Type B pancreatic cell (in vitro differentiated cells): ENCODE measurements at regions not wholly inside any gene's neighbourhood (a gene's known extent, or its start where the extent isn't known, plus 50 kb on each side); places are given as distances from the start of the nearest gene placed in this dataset.

Experiments
- DNase-seq: peaks from one replicate; pipeline ENCODE4 v3.0.0; 2021; ENCODE audit warnings: mixed read lengths; ENCODE audit not compliant: unreplicated experiment; ENCODE audit errors: extremely low spot score
- H3K27ac Mint-ChIP-seq: 2 replicates; pipeline ENCODE4 v1.8.0; 2021; ENCODE audit warnings: mild to moderate bottlenecking, mixed read lengths
- H3K27me3 Mint-ChIP-seq: 2 replicates; pipeline ENCODE4 v1.8.0; 2021; ENCODE audit warnings: mixed read lengths
- H3K36me3 Mint-ChIP-seq: 2 replicates; pipeline ENCODE4 v1.8.0; 2021; ENCODE audit warnings: mixed read lengths
- H3K4me1 Mint-ChIP-seq: one replicate; pipeline ENCODE4 v1.8.0; 2021; ENCODE audit warnings: mixed read lengths; ENCODE audit not compliant: unreplicated experiment
- H3K4me3 Mint-ChIP-seq: 2 replicates; pipeline ENCODE4 v1.8.0; 2021; ENCODE audit warnings: mild to moderate bottlenecking, mixed read lengths
- H3K9me3 Mint-ChIP-seq: 2 replicates; pipeline ENCODE4 v1.8.0; 2021; ENCODE audit warnings: mixed read lengths
- CTCF ChIP-seq: fragments of 200-600 bp; sonication (generic); conservative IDR thresholded peaks from 2 replicates; pipeline ENCODE4 v1.5.0; 2021; ENCODE audit warnings: antibody characterized with exemption, mild to moderate bottlenecking

- Mint-ChIP-seq H3K9me3 (peaks cover 3% of the 10 kb centered on the region), H3K36me3 (peaks cover 2% of the 10 kb centered on the region), H3K27ac (no peak overlapping the region), H3K4me3 (no peak overlapping the region), H3K27me3 (no peaks in the 10 kb centered on the region), H3K4me1 (peaks cover 9% of the 10 kb centered on the region)
- no peak for TF ChIP-seq CTCF
- no peak for DNase-seq
Observed at GRCh38 chr3:177641206-177641605, 443.9 kb upstream of the TBL1XR1 start.

- H3K27ac Mint-ChIP-seq: no peak overlapping the region
- H3K27me3 Mint-ChIP-seq: no peaks in the 10 kb centered on the region
- no peak for DNase-seq
- no peaks in the 10 kb centered on the region for H3K36me3 Mint-ChIP-seq
- H3K4me3 Mint-ChIP-seq: no peak overlapping the region
- no peaks in the 10 kb centered on the region for H3K9me3 Mint-ChIP-seq
- peaks cover 13% of the 10 kb centered on the region for H3K4me1 Mint-ChIP-seq
- no peak for TF ChIP-seq CTCF
Observed at GRCh38 chr3:177642042-177642803, 444.9 kb upstream of the TBL1XR1 start.

GRCh38 chr3:177642804-177643125 lies 445.5 kb upstream of the TBL1XR1 start:
- H3K36me3 Mint-ChIP-seq: no peaks in the 10 kb centered on the region
- no peak overlapping the region for H3K4me3 Mint-ChIP-seq
- H3K4me1 Mint-ChIP-seq: peaks cover 13% of the 10 kb centered on the region
- no peaks in the 10 kb centered on the region for H3K9me3 Mint-ChIP-seq
- H3K27me3 Mint-ChIP-seq: no peaks in the 10 kb centered on the region
- DNase-seq: no peak
- no peak for TF ChIP-seq CTCF
- no peak overlapping the region for H3K27ac Mint-ChIP-seq

- Mint-ChIP-seq H3K4me3 (no peak overlapping the region), H3K27me3 (no peaks in the 10 kb centered on the region), H3K9me3 (no peaks in the 10 kb centered on the region), H3K36me3 (no peaks in the 10 kb centered on the region), H3K27ac (no peak overlapping the region), H3K4me1 (peaks cover 12% of the 10 kb centered on the region)
- no peak for TF ChIP-seq CTCF
- DNase-seq: no peak
Observed at GRCh38 chr3:177646749-177647148, 449.5 kb upstream of the TBL1XR1 start.

GRCh38 chr3:177647341-177647740 lies 450.1 kb upstream of the TBL1XR1 start:
- DNase-seq: no peak
- Mint-ChIP-seq H3K27me3 (no peaks in the 10 kb centered on the region), H3K27ac (no peak overlapping the region), H3K36me3 (no peaks in the 10 kb centered on the region), H3K4me1 (peaks cover 13% of the 10 kb centered on the region), H3K9me3 (no peaks in the 10 kb centered on the region), H3K4me3 (no peak overlapping the region)
- no peak for TF ChIP-seq CTCF
